Tibial nerve (tissue), 4 donors: ENCODE measurements at regions not wholly inside any gene's neighbourhood (a gene's known extent, or its start where the extent isn't known, plus 50 kb on each side); places are given as distances from the start of the nearest gene placed in this dataset.

Experiments used
- DNase-seq, 2 donors: peaks; one replicate each; pipeline ENCODE4 v3.0.0-alpha.2; 2019; ENCODE audit warnings: low spot score in 2 of 2
- H3K27ac ChIP-seq, 4 donors: fragments of 200-600 bp; sonication (generic) in 3 of 4; one replicate each; pipeline ENCODE4 v1.5.1; 2017 to 2019; ENCODE audit warnings: mild to moderate bottlenecking in 1 of 4
- H3K27me3 ChIP-seq, 2 donors: fragments of 200-600 bp; sonication (generic) in 1 of 2; one replicate each; pipeline versions ENCODE4 v1.5.1 to v1.6.0; 2017 to 2019
- H3K36me3 ChIP-seq, 3 donors: fragments of 200-600 bp; sonication (generic); one replicate each; pipeline ENCODE4 v1.5.1; 2018 to 2019
- H3K4me1 ChIP-seq, 4 donors: fragments of 200-600 bp; sonication (generic) in 3 of 4; one replicate each; pipeline ENCODE4 v1.5.1; 2017 to 2019
- H3K4me3 ChIP-seq, 4 donors: fragments of 200-600 bp; sonication (generic) in 3 of 4; one replicate each; pipeline ENCODE4 v1.5.1; 2017 to 2019; ENCODE audit warnings: mild to moderate bottlenecking in 1 of 4, moderate library complexity in 1 of 4
- H3K9me3 ChIP-seq, 4 donors: fragments of 200-600 bp; sonication (generic) in 3 of 4; one replicate each; pipeline ENCODE4 v1.5.1; 2017 to 2019
- CTCF ChIP-seq, 5 experiments: fragments of 200-600 bp in 3 of 5; fragments of 450-650 bp in 2 of 5; sonication (generic) in 3 of 5; IDR thresholded peaks; one replicate each; pipeline ENCODE4 v1.5.1; 2016 to 2019; ENCODE audit warnings: antibody characterized with exemption in 5 of 5, mild to moderate bottlenecking in 3 of 5, moderate library complexity in 2 of 5
- EP300 ChIP-seq, 2 donors: sonication (generic); formaldehyde crosslinking; IDR thresholded peaks; one replicate each; pipeline ENCODE4 v1.6.1; 2017; ENCODE audit warnings: antibody characterized with exemption in 2 of 2, mild to moderate bottlenecking in 1 of 2
- POLR2A ChIP-seq, 2 donors: fragments of 450-650 bp; IDR thresholded peaks; one replicate each; pipeline ENCODE4 v1.6.1; 2017; ENCODE audit warnings: antibody characterized with exemption in 2 of 2, mild to moderate bottlenecking in 2 of 2, moderate library complexity in 2 of 2
- WGBS, 2 donors: methylation state at CpG; one replicate each; pipeline ENCODE4 v1.1.5; 2018; 5-methylcytosine and 5-hydroxymethylcytosine counted together

- TF ChIP-seq CTCF (IDR thresholded peaks at IDR 0.05) (no peak), EP300 (IDR thresholded peaks at IDR 0.05) (no peak), POLR2A (IDR thresholded peaks at IDR 0.05) (no peak)
- no peaks in the 10 kb centered on the region for H3K36me3 ChIP-seq
- no peaks in the 10 kb centered on the region for H3K9me3 ChIP-seq
- no peaks in the 10 kb centered on the region for H3K27me3 ChIP-seq
- DNase-seq = no peak
- H3K4me3 ChIP-seq = no peak overlapping the region
- H3K27ac ChIP-seq = no peak overlapping the region
- 58 to 83% methylated on average over 2 of the region's 2 CpGs for WGBS, 2 donors
- no peaks in the 10 kb centered on the region for H3K4me1 ChIP-seq
These were observed 145.1 kb downstream of the KCNE4 start for GRCh38 chr2:223197046-223197445.

GRCh38 chr2:223199531-223200515, 147.8 kb downstream of the KCNE4 start:
- Histone ChIP-seq H3K4me3 (no peak overlapping the region), H3K9me3 (no peaks in the 10 kb centered on the region), H3K36me3 (no peaks in the 10 kb centered on the region), H3K27me3 (no peaks in the 10 kb centered on the region), H3K4me1 (peaks cover 0 to 12% (median 0%) of the 10 kb centered on the region in 4 donors), H3K27ac (no peak overlapping the region)
- 73 to 83% methylated on average over 5 of the region's 5 CpGs for WGBS, 2 donors
- no peak for DNase-seq
- TF ChIP-seq CTCF (IDR thresholded peaks at IDR 0.05) (no peak), POLR2A (IDR thresholded peaks at IDR 0.05) (no peak), EP300 (IDR thresholded peaks at IDR 0.05) (no peak)

GRCh38 chr2:223203971-223204929, 152.3 kb downstream of the KCNE4 start:
- DNase-seq = no peak
- Histone ChIP-seq H3K36me3 (no peaks in the 10 kb centered on the region), H3K9me3 (peaks cover 0 to 20% (median 3%) of the 10 kb centered on the region in 4 donors), H3K27me3 (no peaks in the 10 kb centered on the region), H3K27ac (peak overlapping the region in 2 of 4 donors; percentile 25 to 53), H3K4me3 (no peak overlapping the region), H3K4me1 (peaks cover 0 to 12% (median 0%) of the 10 kb centered on the region in 4 donors)
- TF ChIP-seq POLR2A (IDR thresholded peaks at IDR 0.05) (no peak), EP300 (IDR thresholded peaks at IDR 0.05) (peak in 1 of 2 donors; percentile 7)
- 51 to 62% methylated on average over 4 of the region's 4 CpGs for WGBS, 2 donors

GRCh38 chr2:223210489-223210888, 158.5 kb downstream of the KCNE4 start:
- no peak overlapping the region for H3K4me3 ChIP-seq
- no peaks in the 10 kb centered on the region for H3K27me3 ChIP-seq
- no peak for TF ChIP-seq POLR2A (IDR thresholded peaks at IDR 0.05)
- no peak for TF ChIP-seq CTCF (IDR thresholded peaks at IDR 0.05)
- no peak for TF ChIP-seq EP300 (IDR thresholded peaks at IDR 0.05)
- no peaks in the 10 kb centered on the region for H3K36me3 ChIP-seq
- H3K9me3 ChIP-seq = peaks cover 0 to 45% (median 9%) of the 10 kb centered on the region in 4 donors
- H3K27ac ChIP-seq = no peak overlapping the region
- WGBS, 2 donors = 90 to 97% methylated on average over 2 of the region's 2 CpGs
- H3K4me1 ChIP-seq = no peaks in the 10 kb centered on the region
- no peak for DNase-seq

GRCh38 chr2:223214394-223215253, 162.6 kb downstream of the KCNE4 start:
- Histone ChIP-seq H3K4me1 (no peaks in the 10 kb centered on the region), H3K9me3 (peaks cover 0 to 22% (median 6%) of the 10 kb centered on the region in 4 donors), H3K27me3 (no peaks in the 10 kb centered on the region), H3K4me3 (no peak overlapping the region), H3K36me3 (no peaks in the 10 kb centered on the region), H3K27ac (no peak overlapping the region)
- TF ChIP-seq POLR2A (IDR thresholded peaks at IDR 0.05) = no peak
- TF ChIP-seq EP300 (IDR thresholded peaks at IDR 0.05) = no peak
- no peak for TF ChIP-seq CTCF (IDR thresholded peaks at IDR 0.05)
- DNase-seq = no peak
- 60 to 63% methylated on average over 5 of the region's 5 CpGs for WGBS, 2 donors
